ENCODE measurements at regions not wholly inside any gene's neighbourhood (a gene's known extent, or its start where the extent isn't known, plus 50 kb on each side); places are given as distances from the start of the nearest gene placed in this dataset.

DNA sequence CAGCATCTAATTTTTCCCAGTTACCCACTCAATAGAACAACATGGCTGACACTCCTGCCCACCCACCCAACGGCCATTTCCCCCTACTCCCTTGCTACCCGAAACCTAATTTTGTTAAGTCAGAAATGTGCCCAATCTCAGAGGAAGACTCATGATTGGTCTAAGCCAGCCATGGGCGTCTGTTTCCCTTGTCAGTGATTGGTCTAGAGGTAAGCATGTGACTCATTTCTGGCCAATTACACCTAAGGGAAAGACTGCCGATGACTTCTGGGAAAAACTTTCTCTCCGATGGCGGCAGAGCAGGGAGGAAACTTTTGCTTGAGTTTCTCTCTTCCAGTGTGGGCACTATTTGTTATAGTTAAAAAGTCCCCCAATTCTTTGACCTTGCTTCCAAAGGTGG is 72.9 kb downstream of the RPLP1 start:
- DNase-seq: no peak
- no peaks in the 10 kb centered on the region for H3K9me3 ChIP-seq (ENCODE audit: severe bottlenecking)
- no peak overlapping the region for H3K4me3 ChIP-seq (ENCODE audit: low read depth, low read length)
- H3K27me3 ChIP-seq (ENCODE audit: insufficient read depth, low read depth, severe bottlenecking): no peaks in the 10 kb centered on the region
- TF ChIP-seq, protein P1, sequence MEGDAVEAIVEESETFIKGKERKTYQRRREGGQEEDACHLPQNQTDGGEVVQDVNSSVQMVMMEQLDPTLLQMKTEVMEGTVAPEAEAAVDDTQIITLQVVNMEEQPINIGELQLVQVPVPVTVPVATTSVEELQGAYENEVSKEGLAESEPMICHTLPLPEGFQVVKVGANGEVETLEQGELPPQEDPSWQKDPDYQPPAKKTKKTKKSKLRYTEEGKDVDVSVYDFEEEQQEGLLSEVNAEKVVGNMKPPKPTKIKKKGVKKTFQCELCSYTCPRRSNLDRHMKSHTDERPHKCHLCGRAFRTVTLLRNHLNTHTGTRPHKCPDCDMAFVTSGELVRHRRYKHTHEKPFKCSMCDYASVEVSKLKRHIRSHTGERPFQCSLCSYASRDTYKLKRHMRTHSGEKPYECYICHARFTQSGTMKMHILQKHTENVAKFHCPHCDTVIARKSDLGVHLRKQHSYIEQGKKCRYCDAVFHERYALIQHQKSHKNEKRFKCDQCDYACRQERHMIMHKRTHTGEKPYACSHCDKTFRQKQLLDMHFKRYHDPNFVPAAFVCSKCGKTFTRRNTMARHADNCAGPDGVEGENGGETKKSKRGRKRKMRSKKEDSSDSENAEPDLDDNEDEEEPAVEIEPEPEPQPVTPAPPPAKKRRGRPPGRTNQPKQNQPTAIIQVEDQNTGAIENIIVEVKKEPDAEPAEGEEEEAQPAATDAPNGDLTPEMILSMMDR (IDR thresholded peaks at IDR 0.05; ENCODE audit: low read depth, low read length): no peak
- no peaks in the 10 kb centered on the region for H3K36me3 ChIP-seq
- no peak overlapping the region for H3K27ac ChIP-seq

DNA sequence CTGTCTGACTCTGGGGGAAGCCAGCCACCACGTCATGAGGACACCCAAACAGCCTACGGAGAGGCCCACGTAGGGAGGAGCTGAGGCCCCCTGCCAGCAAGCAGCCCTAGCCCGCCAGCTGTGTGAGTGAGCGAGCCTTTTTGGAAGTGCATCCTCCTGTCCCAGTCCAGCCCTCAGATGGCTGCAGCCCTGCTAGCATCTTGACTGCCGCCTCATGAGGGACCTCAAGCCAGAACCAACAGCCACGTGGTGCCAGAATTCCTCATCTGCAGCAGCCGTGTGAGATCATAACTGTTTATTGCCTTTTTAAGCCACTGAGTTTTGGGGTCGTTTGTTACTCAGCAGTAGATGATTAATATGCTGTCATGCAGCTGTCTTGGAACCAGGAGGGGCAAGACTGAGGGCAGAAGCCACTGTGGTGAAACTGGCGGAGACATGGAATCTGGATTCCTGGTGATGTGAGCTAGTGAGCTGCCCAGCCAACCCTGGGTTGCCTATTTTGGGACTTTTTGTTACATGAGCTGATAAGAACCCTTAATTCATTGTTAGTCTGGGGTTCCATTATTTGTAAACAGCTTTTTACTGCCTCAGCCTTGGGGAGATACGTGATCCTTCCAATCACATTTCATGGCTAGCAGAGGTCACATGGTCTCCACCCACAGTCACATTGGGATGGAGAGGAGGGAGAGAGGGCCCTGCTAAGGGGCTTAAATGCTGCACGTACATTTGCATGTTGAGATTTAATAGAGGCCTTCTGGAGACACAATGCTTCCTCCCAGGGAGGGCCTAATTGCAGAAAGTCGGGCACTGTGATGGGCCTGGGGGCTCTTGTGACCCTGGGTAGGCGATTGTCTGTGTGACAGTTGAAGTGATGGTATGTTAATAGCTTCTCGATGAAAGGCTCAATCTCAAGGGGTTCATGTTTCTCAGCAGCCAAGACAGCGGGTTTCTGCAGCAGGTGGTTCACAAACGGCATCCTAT is 73.8 kb downstream of the RPLP1 start:
- Histone ChIP-seq H3K9me3 (ENCODE audit: severe bottlenecking) (no peaks in the 10 kb centered on the region), H3K4me3 (ENCODE audit: low read depth, low read length) (no peak overlapping the region), H3K27ac (no peak overlapping the region), H3K36me3 (no peaks in the 10 kb centered on the region), H3K27me3 (ENCODE audit: insufficient read depth, low read depth, severe bottlenecking) (no peaks in the 10 kb centered on the region)
- DNase-seq: no peak
- TF ChIP-seq, protein P1 (IDR thresholded peaks at IDR 0.05; ENCODE audit: low read depth, low read length): no peak

DNA sequence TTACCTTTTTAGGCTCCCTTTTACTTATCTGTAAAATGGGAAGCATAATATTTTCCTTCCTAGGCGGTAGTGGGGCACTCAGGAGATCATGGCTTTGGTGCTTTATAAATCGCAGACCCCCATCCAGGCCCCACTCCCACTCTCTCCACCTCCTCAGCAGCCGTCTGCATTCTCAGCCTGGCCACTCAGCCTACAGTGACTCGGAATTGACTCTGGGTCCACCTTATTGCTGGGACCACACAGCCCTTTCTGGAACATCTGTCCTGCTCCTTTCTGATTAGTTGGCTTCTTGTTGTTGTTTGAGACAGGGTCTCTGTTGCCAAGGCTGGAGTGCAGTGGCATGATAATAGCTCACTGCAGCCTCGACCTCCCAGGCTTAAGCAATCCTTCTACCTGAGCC is 76.5 kb downstream of the RPLP1 start:
- no peaks in the 10 kb centered on the region for H3K36me3 ChIP-seq
- no peak overlapping the region for H3K4me3 ChIP-seq (ENCODE audit: low read depth, low read length)
- TF ChIP-seq, protein P1 (IDR thresholded peaks at IDR 0.05; ENCODE audit: low read depth, low read length): no peak
- H3K27me3 ChIP-seq (ENCODE audit: insufficient read depth, low read depth, severe bottlenecking): no peaks in the 10 kb centered on the region
- no peak overlapping the region for H3K27ac ChIP-seq
- no peaks in the 10 kb centered on the region for H3K9me3 ChIP-seq (ENCODE audit: severe bottlenecking)
- no peak for DNase-seq

DNA sequence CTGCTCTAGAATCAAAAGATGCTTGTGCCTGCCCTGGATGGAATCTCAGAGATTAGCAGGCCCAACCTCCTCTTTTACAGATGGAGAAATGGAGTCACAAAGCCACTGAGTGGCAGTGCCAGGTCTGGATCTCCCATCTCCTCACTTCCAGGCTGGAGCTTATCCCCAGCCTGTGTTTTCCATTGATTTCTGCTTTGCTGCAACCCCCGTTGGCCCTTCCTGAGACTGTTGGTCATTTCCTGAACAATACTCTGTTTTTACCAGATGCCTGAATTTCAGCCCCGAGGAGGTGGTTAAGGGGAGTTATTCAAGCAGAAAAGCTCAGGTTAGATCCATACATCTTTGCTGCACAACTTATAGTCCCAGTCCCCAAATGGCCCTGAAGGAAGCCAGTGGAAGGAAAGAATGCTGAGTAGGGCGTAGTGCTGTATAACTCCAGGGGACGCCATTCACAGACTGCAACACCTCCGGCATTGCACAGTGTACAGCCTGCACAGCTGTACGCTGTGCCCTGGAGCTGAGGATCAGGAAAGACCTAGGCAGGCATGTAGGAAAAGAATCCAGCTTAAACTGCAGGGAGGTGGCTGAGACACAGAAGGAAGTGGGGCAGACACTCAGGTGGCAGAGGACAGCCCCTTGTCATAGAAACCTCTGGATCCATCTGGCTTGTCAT is 77.5 kb downstream of the RPLP1 start:
- Histone ChIP-seq H3K36me3 (no peaks in the 10 kb centered on the region), H3K4me3 (ENCODE audit: low read depth, low read length) (no peak overlapping the region), H3K27ac (no peak overlapping the region), H3K9me3 (ENCODE audit: severe bottlenecking) (no peaks in the 10 kb centered on the region), H3K27me3 (ENCODE audit: insufficient read depth, low read depth, severe bottlenecking) (no peaks in the 10 kb centered on the region)
- DNase-seq: no peak
- TF ChIP-seq, protein P1 (IDR thresholded peaks at IDR 0.05; ENCODE audit: low read depth, low read length): no peak

DNA sequence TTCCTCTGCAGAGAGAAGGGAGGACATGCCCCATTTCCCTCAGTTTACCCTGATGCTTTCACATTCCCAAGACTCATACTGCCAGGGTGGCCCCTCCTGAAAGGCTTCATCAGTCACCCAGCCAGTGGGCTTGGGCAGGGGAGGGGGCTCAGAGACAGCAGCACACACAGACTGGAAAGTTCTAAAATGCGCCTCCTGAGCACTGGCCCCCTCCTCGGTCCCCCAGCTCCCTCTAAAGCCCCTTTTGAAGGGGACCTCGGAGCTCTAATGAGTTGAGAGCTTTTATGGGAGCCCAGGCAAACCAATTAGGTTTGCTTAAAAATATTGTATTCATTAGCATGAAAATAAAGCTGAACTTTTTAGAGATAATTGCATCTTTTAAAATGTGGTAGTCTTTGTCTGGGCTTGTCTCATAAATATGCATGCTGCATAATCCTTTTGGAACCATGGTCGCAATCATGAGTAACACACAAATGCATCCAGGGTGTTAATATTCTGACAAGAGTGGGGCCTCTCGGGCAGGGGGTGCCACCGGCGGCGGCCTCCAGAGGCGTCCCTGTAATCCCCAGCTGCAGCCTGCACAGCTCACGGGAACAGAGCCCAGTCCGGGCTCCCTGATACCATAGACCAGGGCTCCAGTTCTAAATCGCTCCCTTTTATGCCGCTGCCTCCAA is 78.5 kb downstream of the RPLP1 start:
- Histone ChIP-seq H3K36me3 (no peaks in the 10 kb centered on the region), H3K27me3 (ENCODE audit: insufficient read depth, low read depth, severe bottlenecking) (no peaks in the 10 kb centered on the region), H3K27ac (no peak overlapping the region), H3K4me3 (ENCODE audit: low read depth, low read length) (no peak overlapping the region), H3K9me3 (ENCODE audit: severe bottlenecking) (no peaks in the 10 kb centered on the region)
- TF ChIP-seq, protein P1 (IDR thresholded peaks at IDR 0.05; ENCODE audit: low read depth, low read length): no peak
- no peak for DNase-seq

Data from WERI-Rb-1 (cell line).